A549 (cell line): ENCODE measurements at regions not wholly inside any gene's neighbourhood (a gene's known extent, or its start where the extent isn't known, plus 50 kb on each side); places are given as distances from the start of the nearest gene placed in this dataset.

Experiments
- ATAC-seq, 2 experiments: fragments of 200-7000 bp in 1 of 2; fragments of >200 bp in 1 of 2; cut with Nextera tagmentation in 1 of 2; cut with Tn5 transposase in 1 of 2; 3 replicates each; pipeline versions ENCODE4 v1.8.0 to v1.9.1; 2018 to 2020; ENCODE audit warnings: mild to moderate bottlenecking in 1 of 2, moderate library complexity in 1 of 2
- CTCF ChIA-PET: fragments of 300-600 bp; sonication (Branson Sonifier 250); formaldehyde crosslinking; extraction: SDS; loops from one replicate; lab custom pipeline; 2021; ENCODE audit warnings: antibody characterized with exemption, inconsistent platforms; lab: Yijun Ruan, JAX
- POLR2A ChIA-PET: fragments of 350-600 bp; formaldehyde crosslinking; extraction: SDS; loops from one replicate; lab custom pipeline; 2021; ENCODE audit warnings: antibody characterized with exemption, inconsistent platforms; lab: Yijun Ruan, JAX
- DNase-seq, 2 experiments: peaks; one replicate each; pipeline versions ENCODE4 v3.0.0 to v3.0.0-alpha.2; 2011 to 2016; ENCODE audit warnings: low read depth in 1 of 2, low spot score in 1 of 2
- FAIRE-seq: peaks from 2 replicates; lab custom pipeline; 2011; peaks lifted over from hg19 to GRCh38; lab: Jason Lieb, UNC
- H3K27ac ChIP-seq, 2 experiments: fragments of >200 bp; sonication (Bioruptor Twin); formaldehyde crosslinking; 3 replicates each; pipeline ENCODE4 v1.5.1; 2016 to 2017
- H3K4me1 ChIP-seq: fragments of >200 bp; sonication (Bioruptor Twin); formaldehyde crosslinking; 3 replicates; pipeline ENCODE4 v1.6.1; 2016
- H3K4me2 ChIP-seq: fragments of >200 bp; sonication (Bioruptor Twin); formaldehyde crosslinking; 3 replicates; pipeline ENCODE4 v1.6.1; 2016
- H3K4me3 ChIP-seq: fragments of >200 bp; sonication (Bioruptor Twin); formaldehyde crosslinking; 3 replicates; pipeline ENCODE4 v1.5.1; 2016
- H3K9me3 ChIP-seq: fragments of >200 bp; sonication (Bioruptor Twin); formaldehyde crosslinking; 3 replicates; pipeline ENCODE4 v1.6.1; 2016
- ATOH8 ChIP-seq: fragments of 250-450 bp; sonication (Bioruptor Pico); IDR thresholded peaks from 2 replicates; pipeline ENCODE4 v1.5.0; 2020; ENCODE audit warnings: low read depth, mild to moderate bottlenecking, moderate library complexity
- BHLHE40 ChIP-seq: IDR thresholded peaks from 2 replicates; pipeline ENCODE4 v1.6.1; 2012; ENCODE audit warnings: low read depth, low read length, inconsistent platforms
- CBX8 ChIP-seq: fragments of 200-600 bp; sonication (generic); IDR thresholded peaks from 2 replicates; pipeline ENCODE4 v1.6.1; 2016
- CEBPB ChIP-seq, 2 experiments: fragments of >200 bp in 1 of 2; sonication (Bioruptor Twin) in 1 of 2; formaldehyde crosslinking in 1 of 2; IDR thresholded peaks; 2 replicates each; pipeline ENCODE4 v1.6.1; 2012 to 2016
- CHD4 ChIP-seq: fragments of 200-600 bp; sonication (generic); IDR thresholded peaks from 2 replicates; pipeline ENCODE4 v1.6.1; 2016; ENCODE audit warnings: antibody characterized with exemption, mild to moderate bottlenecking, borderline replicate concordance
- E2F6 ChIP-seq: IDR thresholded peaks from 2 replicates; pipeline ENCODE4 v1.6.1; 2012; ENCODE audit warnings: low read depth, borderline replicate concordance
- EHF ChIP-seq: fragments of 250-450 bp; sonication (Bioruptor Pico); IDR thresholded peaks from 2 replicates; pipeline ENCODE4 v1.5.0; 2020; ENCODE audit warnings: mild to moderate bottlenecking
- ELK1 ChIP-seq: fragments of 150-350 bp; IDR thresholded peaks from 2 replicates; pipeline ENCODE4 v1.6.1; 2014; ENCODE audit warnings: low read depth, mild to moderate bottlenecking, low read length
- FOXS1 ChIP-seq: fragments of 250-450 bp; sonication (Bioruptor Pico); IDR thresholded peaks from 2 replicates; pipeline ENCODE4 v1.5.0; 2020; ENCODE audit warnings: mild to moderate bottlenecking, moderate library complexity
- HDAC2 ChIP-seq: fragments of 200-600 bp; sonication (generic); IDR thresholded peaks from 2 replicates; pipeline ENCODE4 v1.6.1; 2016
- HES2 ChIP-seq: fragments of >200 bp; sonication (Bioruptor Twin); formaldehyde crosslinking; IDR thresholded peaks from 2 replicates; pipeline ENCODE4 v1.6.1; 2016
- HMGXB4 ChIP-seq: fragments of 250-450 bp; sonication (Bioruptor Pico); IDR thresholded peaks from 2 replicates; pipeline ENCODE4 v1.5.0; 2021; ENCODE audit warnings: mild to moderate bottlenecking, moderate library complexity, borderline replicate concordance
- HOXA7 ChIP-seq: fragments of 250-450 bp; sonication (Bioruptor Pico); IDR thresholded peaks from 2 replicates; pipeline ENCODE4 v1.5.0; 2020; ENCODE audit warnings: mild to moderate bottlenecking, moderate library complexity
- JUNB ChIP-seq: fragments of >200 bp; sonication (Bioruptor Twin); formaldehyde crosslinking; IDR thresholded peaks from 2 replicates; pipeline ENCODE4 v1.6.1; 2016
- KDM1A ChIP-seq: fragments of 200-600 bp; sonication (generic); IDR thresholded peaks from 2 replicates; pipeline ENCODE4 v1.6.1; 2016; ENCODE audit warnings: low read depth, mild to moderate bottlenecking
- MAZ ChIP-seq: fragments of 150-350 bp; IDR thresholded peaks from 2 replicates; pipeline ENCODE4 v1.6.1; 2014; ENCODE audit warnings: antibody characterized with exemption, low read depth, low read length, borderline replicate concordance
- REST ChIP-seq: fragments of 200-600 bp; sonication (generic); IDR thresholded peaks from 2 replicates; pipeline ENCODE4 v1.6.1; 2016; ENCODE audit warnings: antibody characterized with exemption, mild to moderate bottlenecking, moderate library complexity
- ZC3H11A ChIP-seq: fragments of 450-650 bp; IDR thresholded peaks from 2 replicates; pipeline ENCODE4 v1.6.1; 2014; ENCODE audit warnings: antibody characterized with exemption, mild to moderate bottlenecking
- ZNF302 ChIP-seq: fragments of 250-450 bp; sonication (Bioruptor Pico); IDR thresholded peaks from 2 replicates; pipeline ENCODE4 v1.9.0; 2021; ENCODE audit warnings: inconsistent platforms, mild to moderate bottlenecking, moderate library complexity
- WGBS: methylation state at CpG from one replicate; pipeline ENCODE4 v1.1.6; 2017; ENCODE audit errors: missing lambda C conversion rate; 5-methylcytosine and 5-hydroxymethylcytosine counted together

GRCh38 chr16:81170824-81171223 lies 67.7 kb upstream of the BCO1 start:
- ChIA-PET POLR2A (no interaction called here), CTCF (interaction anchor here (0.7 to 0.8 kb wide), 2 partner anchors 26 to 38 kb away, joined by 3 read pairs; no protein-coding TSS in a partner anchor)
- 68% methylated on average over 5 of the region's 7 CpGs for WGBS
- Histone ChIP-seq H3K4me2 (no peak overlapping the region), H3K4me3 (no peak overlapping the region), H3K4me1 (peaks cover 20% of the 10 kb centered on the region), H3K9me3 (no peaks in the 10 kb centered on the region), H3K27ac (no peak overlapping the region)
- ATAC-seq: no peak
- TF ChIP-seq BHLHE40 (no peak), HDAC2 (no peak), REST (peak; percentile 63; the same call in 1 of the 2 replicates), HOXA7 (CRISPR knock-in tag) (no peak), JUNB (no peak)
- FAIRE-seq: no peak
- no peak for DNase-seq

GRCh38 chr16:81168406-81168805 lies 70.1 kb upstream of the BCO1 start:
- Histone ChIP-seq H3K4me1 (no peaks in the 10 kb centered on the region), H3K4me3 (no peak overlapping the region), H3K4me2 (no peak overlapping the region), H3K9me3 (no peaks in the 10 kb centered on the region), H3K27ac (no peak overlapping the region)
- DNase-seq (no peak), ATAC-seq (no peak), FAIRE-seq (no peak)
- TF ChIP-seq ELK1: no peak
- ChIA-PET POLR2A (no interaction called here), CTCF (interaction anchor here (0.8 kb wide), 1 partner anchor 8 kb away, joined by 3 read pairs; no protein-coding TSS in a partner anchor)
- WGBS: 88% methylated on average over 1 of the region's 1 CpG

GRCh38 chr16:81167851-81168250 lies 70.6 kb upstream of the BCO1 start:
- FAIRE-seq (no peak), DNase-seq (no peak), ATAC-seq (no peak)
- Histone ChIP-seq H3K4me2 (no peak overlapping the region), H3K4me3 (no peak overlapping the region), H3K27ac (no peak overlapping the region), H3K4me1 (no peaks in the 10 kb centered on the region), H3K9me3 (no peaks in the 10 kb centered on the region)
- TF ChIP-seq HMGXB4 (CRISPR knock-in tag) (no peak), HOXA7 (CRISPR knock-in tag) (no peak), CEBPB (IDR thresholded peaks at IDR 0.05) (no peak), KDM1A (no peak), MAZ (no peak), FOXS1 (no peak), EHF (CRISPR knock-in tag) (no peak), ZNF302 (CRISPR knock-in tag) (no peak), CBX8 (no peak), ZC3H11A (no peak), HES2 (no peak), E2F6 (no peak), ATOH8 (CRISPR knock-in tag) (no peak), CHD4 (no peak)
- ChIA-PET POLR2A (no interaction called here), CTCF (interaction anchor here (0.8 kb wide), 1 partner anchor 9 kb away, joined by 3 read pairs; no protein-coding TSS in a partner anchor)
- WGBS: 94% methylated on average over 4 of the region's 6 CpGs
